A549 (cell line): ENCODE measurements at regions not wholly inside any gene's neighbourhood (a gene's known extent, or its start where the extent isn't known, plus 50 kb on each side); places are given as distances from the start of the nearest gene placed in this dataset.

ENCODE experiments used
- ATAC-seq, 2 experiments: fragments of 200-7000 bp in 1 of 2; fragments of >200 bp in 1 of 2; cut with Nextera tagmentation in 1 of 2; cut with Tn5 transposase in 1 of 2; 3 replicates each; pipeline versions ENCODE4 v1.8.0 to v1.9.1; 2018 to 2020; ENCODE audit warnings: mild to moderate bottlenecking in 1 of 2, moderate library complexity in 1 of 2
- CTCF ChIA-PET: fragments of 300-600 bp; sonication (Branson Sonifier 250); formaldehyde crosslinking; extraction: SDS; loops from one replicate; lab custom pipeline; 2021; ENCODE audit warnings: antibody characterized with exemption, inconsistent platforms; lab: Yijun Ruan, JAX
- POLR2A ChIA-PET: fragments of 350-600 bp; formaldehyde crosslinking; extraction: SDS; loops from one replicate; lab custom pipeline; 2021; ENCODE audit warnings: antibody characterized with exemption, inconsistent platforms; lab: Yijun Ruan, JAX
- DNase-seq, 2 experiments: peaks; one replicate each; pipeline versions ENCODE4 v3.0.0 to v3.0.0-alpha.2; 2011 to 2016; ENCODE audit warnings: low read depth in 1 of 2, low spot score in 1 of 2
- FAIRE-seq: peaks from 2 replicates; lab custom pipeline; 2011; peaks lifted over from hg19 to GRCh38; lab: Jason Lieb, UNC
- H3K27ac ChIP-seq, 2 experiments: fragments of >200 bp; sonication (Bioruptor Twin); formaldehyde crosslinking; 3 replicates each; pipeline ENCODE4 v1.5.1; 2016 to 2017
- H3K4me1 ChIP-seq: fragments of >200 bp; sonication (Bioruptor Twin); formaldehyde crosslinking; 3 replicates; pipeline ENCODE4 v1.6.1; 2016
- H3K4me2 ChIP-seq: fragments of >200 bp; sonication (Bioruptor Twin); formaldehyde crosslinking; 3 replicates; pipeline ENCODE4 v1.6.1; 2016
- H3K4me3 ChIP-seq: fragments of >200 bp; sonication (Bioruptor Twin); formaldehyde crosslinking; 3 replicates; pipeline ENCODE4 v1.5.1; 2016
- H3K9me3 ChIP-seq: fragments of >200 bp; sonication (Bioruptor Twin); formaldehyde crosslinking; 3 replicates; pipeline ENCODE4 v1.6.1; 2016
- BHLHE40 ChIP-seq: IDR thresholded peaks from 2 replicates; pipeline ENCODE4 v1.6.1; 2012; ENCODE audit warnings: low read depth, low read length, inconsistent platforms
- CBX2 ChIP-seq: fragments of 200-600 bp; sonication (generic); IDR thresholded peaks from 2 replicates; pipeline ENCODE4 v1.6.1; 2016; ENCODE audit warnings: low read depth, mild to moderate bottlenecking, borderline replicate concordance
- CEBPB ChIP-seq, 2 experiments: fragments of >200 bp in 1 of 2; sonication (Bioruptor Twin) in 1 of 2; formaldehyde crosslinking in 1 of 2; IDR thresholded peaks; 2 replicates each; pipeline ENCODE4 v1.6.1; 2012 to 2016
- CTCF ChIP-seq: fragments of >200 bp; sonication (Bioruptor Twin); formaldehyde crosslinking; IDR thresholded peaks from 3 replicates; pipeline ENCODE4 v1.5.1; 2016
- EHF ChIP-seq: fragments of 250-450 bp; sonication (Bioruptor Pico); IDR thresholded peaks from 2 replicates; pipeline ENCODE4 v1.5.0; 2020; ENCODE audit warnings: mild to moderate bottlenecking
- EHMT2 ChIP-seq: fragments of 200-600 bp; sonication (generic); IDR thresholded peaks from 2 replicates; pipeline ENCODE4 v1.6.1; 2016; ENCODE audit warnings: antibody characterized with exemption, low read depth, mild to moderate bottlenecking, moderate library complexity
- EP300 ChIP-seq, 2 experiments: fragments of >200 bp; sonication (Bioruptor Twin); formaldehyde crosslinking; IDR thresholded peaks; 2 replicates in 1 of 2; 3 replicates in 1 of 2; pipeline ENCODE4 v1.6.1; 2016 to 2017
- ESRRA ChIP-seq: fragments of 150-350 bp; IDR thresholded peaks from 2 replicates; pipeline ENCODE4 v1.6.1; 2014; ENCODE audit warnings: mild to moderate bottlenecking, low read length, borderline replicate concordance
- GATA3 ChIP-seq: IDR thresholded peaks from 2 replicates; pipeline ENCODE4 v1.6.1; 2012; ENCODE audit warnings: borderline replicate concordance
- HES2 ChIP-seq: fragments of >200 bp; sonication (Bioruptor Twin); formaldehyde crosslinking; IDR thresholded peaks from 2 replicates; pipeline ENCODE4 v1.6.1; 2016
- HEYL ChIP-seq: fragments of 250-450 bp; sonication (Bioruptor Pico); IDR thresholded peaks from 2 replicates; pipeline ENCODE4 v1.8.0; 2021; ENCODE audit warnings: mild to moderate bottlenecking, moderate library complexity
- MAFK ChIP-seq: fragments of 450-650 bp; IDR thresholded peaks from 2 replicates; pipeline ENCODE4 v1.6.1; 2014; ENCODE audit not compliant: partially characterized antibody
- MAZ ChIP-seq: fragments of 150-350 bp; IDR thresholded peaks from 2 replicates; pipeline ENCODE4 v1.6.1; 2014; ENCODE audit warnings: antibody characterized with exemption, low read depth, low read length, borderline replicate concordance
- NFE2L2 ChIP-seq: fragments of 150-350 bp; conservative IDR thresholded peaks from 2 replicates; pipeline ENCODE4 v1.6.1; 2014; ENCODE audit warnings: low read length
- NR3C1 ChIP-seq: fragments of >200 bp; sonication (Bioruptor Twin); formaldehyde crosslinking; IDR thresholded peaks from 3 replicates; pipeline ENCODE4 v1.6.1; 2017
- PBX3 ChIP-seq: IDR thresholded peaks from 2 replicates; pipeline ENCODE4 v1.6.1; 2012
- RFX5 ChIP-seq: fragments of 450-650 bp; IDR thresholded peaks from 2 replicates; pipeline ENCODE4 v1.7.1; 2014; ENCODE audit warnings: antibody characterized with exemption, mild to moderate bottlenecking, moderate library complexity
- RNF2 ChIP-seq: fragments of 200-600 bp; sonication (generic); IDR thresholded peaks from 2 replicates; pipeline ENCODE4 v1.6.1; 2016; ENCODE audit warnings: low read depth, mild to moderate bottlenecking, antibody characterized with exemption, moderate library complexity, borderline replicate concordance
- ZC3H11A ChIP-seq: fragments of 450-650 bp; IDR thresholded peaks from 2 replicates; pipeline ENCODE4 v1.6.1; 2014; ENCODE audit warnings: antibody characterized with exemption, mild to moderate bottlenecking
- WGBS: methylation state at CpG from one replicate; pipeline ENCODE4 v1.1.6; 2017; ENCODE audit errors: missing lambda C conversion rate; 5-methylcytosine and 5-hydroxymethylcytosine counted together
- TF ChIP-seq, protein P1 (sequence below): fragments of 450-650 bp; IDR thresholded peaks from 2 replicates; pipeline ENCODE4 v1.6.1; 2014; ENCODE audit warnings: antibody characterized with exemption
- TF ChIP-seq, protein P2 (sequence below): IDR thresholded peaks from 2 replicates; pipeline ENCODE4 v1.6.1; 2012
- TF ChIP-seq, protein P3 (sequence below): fragments of 200-600 bp; sonication (generic); IDR thresholded peaks from 2 replicates; pipeline ENCODE4 v1.6.1; 2016; ENCODE audit warnings: antibody characterized with exemption, mild to moderate bottlenecking, moderate library complexity

DNA sequence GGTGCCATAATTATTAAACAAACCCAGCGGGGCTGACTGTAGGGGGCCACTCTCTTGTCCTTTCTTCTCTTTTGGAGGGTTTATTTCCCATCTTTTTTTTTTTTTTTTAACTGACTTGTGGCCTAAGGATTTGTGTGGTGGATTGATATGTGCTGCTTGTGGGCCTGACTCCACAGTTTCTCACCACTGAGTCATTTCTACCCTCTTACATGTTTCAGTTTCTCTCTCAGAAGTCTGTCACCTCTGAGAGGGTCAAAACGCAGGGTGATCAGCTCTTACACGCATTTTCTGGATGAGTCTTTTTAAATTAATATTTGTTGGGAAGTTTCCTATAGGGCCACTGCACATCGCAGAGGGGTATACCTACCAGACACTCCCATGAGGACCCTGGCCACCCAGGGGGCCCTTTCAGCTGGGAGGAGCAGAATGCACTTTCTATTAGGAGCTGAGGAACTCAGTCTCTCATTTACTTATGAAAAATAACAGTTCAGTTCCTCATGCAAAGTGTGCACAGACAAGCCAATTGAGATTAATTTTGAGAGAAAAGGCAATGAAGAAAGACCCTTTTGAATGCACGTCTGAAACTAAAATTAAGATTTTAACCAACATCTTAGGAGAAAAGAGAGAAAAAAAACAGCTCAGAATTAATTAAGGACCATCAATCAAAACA lies 407.9 kb downstream of the TECRL start:
- Histone ChIP-seq H3K4me3 (no peak overlapping the region), H3K4me1 (no peaks in the 10 kb centered on the region), H3K4me2 (no peak overlapping the region), H3K27ac (no peak overlapping the region), H3K9me3 (no peaks in the 10 kb centered on the region)
- DNase-seq (no peak), ATAC-seq (no peak), FAIRE-seq (no peak)
- TF ChIP-seq CTCF (no peak), RFX5 (no peak), EHMT2 (no peak)
- TF ChIP-seq, protein P1, sequence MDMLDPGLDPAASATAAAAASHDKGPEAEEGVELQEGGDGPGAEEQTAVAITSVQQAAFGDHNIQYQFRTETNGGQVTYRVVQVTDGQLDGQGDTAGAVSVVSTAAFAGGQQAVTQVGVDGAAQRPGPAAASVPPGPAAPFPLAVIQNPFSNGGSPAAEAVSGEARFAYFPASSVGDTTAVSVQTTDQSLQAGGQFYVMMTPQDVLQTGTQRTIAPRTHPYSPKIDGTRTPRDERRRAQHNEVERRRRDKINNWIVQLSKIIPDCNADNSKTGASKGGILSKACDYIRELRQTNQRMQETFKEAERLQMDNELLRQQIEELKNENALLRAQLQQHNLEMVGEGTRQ, result no peak
- CTCF ChIA-PET, result no interaction called here
- POLR2A ChIA-PET, result no interaction called here
- WGBS, result 15% methylated on average over 5 of the region's 5 CpGs

DNA sequence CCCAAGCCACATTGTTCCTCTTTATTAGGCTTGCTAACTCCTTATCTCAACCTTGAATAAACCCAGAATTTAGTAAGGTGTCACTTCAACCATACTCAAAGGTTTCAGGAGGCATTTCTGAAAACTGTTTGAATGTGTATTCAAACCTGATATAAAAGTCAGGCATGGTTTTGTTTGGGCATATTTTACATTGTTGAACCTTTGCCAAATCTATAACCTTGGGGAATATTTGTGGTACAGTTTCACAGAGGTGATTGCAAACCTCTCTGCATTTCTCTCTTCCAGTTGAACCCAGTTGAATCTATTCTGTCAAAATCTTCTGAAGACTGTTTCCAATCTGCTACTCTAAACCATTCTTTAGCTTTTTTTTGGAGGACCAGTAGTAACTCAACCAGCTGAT lies 409.0 kb downstream of the TECRL start:
- no peak for ATAC-seq
- ChIA-PET CTCF (no interaction called here), POLR2A (no interaction called here)
- no peak for DNase-seq
- Histone ChIP-seq H3K9me3 (no peaks in the 10 kb centered on the region), H3K4me2 (no peak overlapping the region), H3K4me3 (no peak overlapping the region), H3K4me1 (no peaks in the 10 kb centered on the region), H3K27ac (no peak overlapping the region)
- no peak for FAIRE-seq
- no peak for TF ChIP-seq EHF (CRISPR knock-in tag)
- TF ChIP-seq MAFK, result no peak
- TF ChIP-seq BHLHE40, result no peak

DNA sequence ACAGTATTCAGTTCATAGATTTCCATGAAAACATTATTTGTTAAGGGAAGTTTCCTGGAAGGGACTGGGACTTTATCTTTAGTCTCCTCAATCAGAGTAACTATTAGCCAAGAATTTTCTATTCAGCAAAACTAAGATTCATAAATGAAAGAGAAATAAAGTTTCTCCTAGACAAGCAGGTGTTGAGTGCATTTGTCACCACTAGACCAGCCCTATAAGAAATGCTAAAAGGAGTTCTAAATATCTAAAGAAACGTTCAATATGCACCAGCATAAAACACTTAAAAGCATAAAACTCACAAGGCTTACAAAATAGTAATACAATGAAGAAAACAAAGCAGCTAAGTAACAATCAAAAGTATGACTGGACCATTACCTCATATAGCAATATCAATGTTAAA lies 423.0 kb downstream of the TECRL start:
- no peak for DNase-seq
- H3K4me3 ChIP-seq, result no peak overlapping the region
- ChIA-PET POLR2A (no interaction called here), CTCF (no interaction called here)
- no peaks in the 10 kb centered on the region for H3K9me3 ChIP-seq
- no peaks in the 10 kb centered on the region for H3K4me1 ChIP-seq
- no peak overlapping the region for H3K27ac ChIP-seq
- ATAC-seq, result no peak
- FAIRE-seq, result no peak
- H3K4me2 ChIP-seq, result no peak overlapping the region
- WGBS, result 0% methylated on average over 1 of the region's 1 CpG
- TF ChIP-seq NR3C1 (no peak), CEBPB (IDR thresholded peaks at IDR 0.05) (no peak), MAZ (no peak), EP300 (IDR thresholded peaks at IDR 0.05) (no peak), RNF2 (no peak), PBX3 (no peak), CBX2 (no peak), MAFK (no peak), ZC3H11A (no peak), NFE2L2 (no peak), HEYL (CRISPR knock-in tag) (no peak), ESRRA (no peak), GATA3 (no peak), HES2 (no peak)
- TF ChIP-seq, protein P2, sequence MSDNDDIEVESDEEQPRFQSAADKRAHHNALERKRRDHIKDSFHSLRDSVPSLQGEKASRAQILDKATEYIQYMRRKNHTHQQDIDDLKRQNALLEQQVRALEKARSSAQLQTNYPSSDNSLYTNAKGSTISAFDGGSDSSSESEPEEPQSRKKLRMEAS, result no peak
- TF ChIP-seq, protein P3, sequence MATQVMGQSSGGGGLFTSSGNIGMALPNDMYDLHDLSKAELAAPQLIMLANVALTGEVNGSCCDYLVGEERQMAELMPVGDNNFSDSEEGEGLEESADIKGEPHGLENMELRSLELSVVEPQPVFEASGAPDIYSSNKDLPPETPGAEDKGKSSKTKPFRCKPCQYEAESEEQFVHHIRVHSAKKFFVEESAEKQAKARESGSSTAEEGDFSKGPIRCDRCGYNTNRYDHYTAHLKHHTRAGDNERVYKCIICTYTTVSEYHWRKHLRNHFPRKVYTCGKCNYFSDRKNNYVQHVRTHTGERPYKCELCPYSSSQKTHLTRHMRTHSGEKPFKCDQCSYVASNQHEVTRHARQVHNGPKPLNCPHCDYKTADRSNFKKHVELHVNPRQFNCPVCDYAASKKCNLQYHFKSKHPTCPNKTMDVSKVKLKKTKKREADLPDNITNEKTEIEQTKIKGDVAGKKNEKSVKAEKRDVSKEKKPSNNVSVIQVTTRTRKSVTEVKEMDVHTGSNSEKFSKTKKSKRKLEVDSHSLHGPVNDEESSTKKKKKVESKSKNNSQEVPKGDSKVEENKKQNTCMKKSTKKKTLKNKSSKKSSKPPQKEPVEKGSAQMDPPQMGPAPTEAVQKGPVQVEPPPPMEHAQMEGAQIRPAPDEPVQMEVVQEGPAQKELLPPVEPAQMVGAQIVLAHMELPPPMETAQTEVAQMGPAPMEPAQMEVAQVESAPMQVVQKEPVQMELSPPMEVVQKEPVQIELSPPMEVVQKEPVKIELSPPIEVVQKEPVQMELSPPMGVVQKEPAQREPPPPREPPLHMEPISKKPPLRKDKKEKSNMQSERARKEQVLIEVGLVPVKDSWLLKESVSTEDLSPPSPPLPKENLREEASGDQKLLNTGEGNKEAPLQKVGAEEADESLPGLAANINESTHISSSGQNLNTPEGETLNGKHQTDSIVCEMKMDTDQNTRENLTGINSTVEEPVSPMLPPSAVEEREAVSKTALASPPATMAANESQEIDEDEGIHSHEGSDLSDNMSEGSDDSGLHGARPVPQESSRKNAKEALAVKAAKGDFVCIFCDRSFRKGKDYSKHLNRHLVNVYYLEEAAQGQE, result no peak
